GM19193 (cell line): ENCODE measurements at regions not wholly inside any gene's neighbourhood (a gene's known extent, or its start where the extent isn't known, plus 50 kb on each side); places are given as distances from the start of the nearest gene placed in this dataset.

Experiments used
- POLR2A ChIP-seq: IDR thresholded peaks from 4 replicates; pipeline ENCODE4 v1.6.1; 2011; ENCODE audit not compliant: insufficient read depth, insufficient read length; ENCODE audit errors: extremely low read depth

DNA sequence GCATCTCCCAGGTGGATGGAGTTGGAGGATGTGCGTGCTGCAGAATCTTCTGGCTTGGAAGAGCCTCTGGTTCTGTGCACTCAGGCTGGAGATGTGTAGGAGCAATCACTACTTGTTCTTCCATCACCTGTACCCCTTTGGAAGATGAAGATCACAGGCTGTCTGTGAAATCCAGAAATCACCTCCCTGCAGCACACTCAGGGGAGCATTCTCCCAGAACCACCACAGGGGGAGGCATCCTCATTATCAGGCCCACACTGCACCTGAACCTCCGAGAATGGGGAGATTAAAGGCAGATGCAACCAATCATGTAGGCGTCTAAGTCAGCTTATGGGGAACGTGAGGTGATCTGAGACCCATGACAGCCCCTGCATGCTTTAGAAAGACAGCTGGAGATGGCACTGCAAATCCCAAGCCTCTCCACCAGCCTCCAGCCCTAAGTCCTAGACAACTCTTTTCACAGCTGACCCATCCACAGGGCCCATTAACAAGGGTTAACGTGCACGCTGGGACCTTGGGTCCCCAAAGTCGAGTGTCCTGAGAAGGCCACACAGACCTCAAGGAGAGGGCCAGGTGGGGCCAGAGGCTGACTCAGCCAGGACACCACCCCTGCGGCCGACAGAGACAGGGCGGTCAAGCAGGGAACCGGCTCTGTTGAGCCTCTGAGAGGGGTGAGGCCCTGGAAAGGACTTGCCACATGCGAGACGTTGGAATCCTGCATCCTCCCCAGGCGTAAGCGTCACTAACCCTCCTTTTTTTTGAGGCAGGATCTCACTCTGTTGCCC, 314.9 kb downstream of the EIPR1 start:
- no peak for TF ChIP-seq POLR2A

GRCh38 chr2:3060049-3060448, 317.6 kb downstream of the EIPR1 start:
- TF ChIP-seq POLR2A, result no peak

DNA sequence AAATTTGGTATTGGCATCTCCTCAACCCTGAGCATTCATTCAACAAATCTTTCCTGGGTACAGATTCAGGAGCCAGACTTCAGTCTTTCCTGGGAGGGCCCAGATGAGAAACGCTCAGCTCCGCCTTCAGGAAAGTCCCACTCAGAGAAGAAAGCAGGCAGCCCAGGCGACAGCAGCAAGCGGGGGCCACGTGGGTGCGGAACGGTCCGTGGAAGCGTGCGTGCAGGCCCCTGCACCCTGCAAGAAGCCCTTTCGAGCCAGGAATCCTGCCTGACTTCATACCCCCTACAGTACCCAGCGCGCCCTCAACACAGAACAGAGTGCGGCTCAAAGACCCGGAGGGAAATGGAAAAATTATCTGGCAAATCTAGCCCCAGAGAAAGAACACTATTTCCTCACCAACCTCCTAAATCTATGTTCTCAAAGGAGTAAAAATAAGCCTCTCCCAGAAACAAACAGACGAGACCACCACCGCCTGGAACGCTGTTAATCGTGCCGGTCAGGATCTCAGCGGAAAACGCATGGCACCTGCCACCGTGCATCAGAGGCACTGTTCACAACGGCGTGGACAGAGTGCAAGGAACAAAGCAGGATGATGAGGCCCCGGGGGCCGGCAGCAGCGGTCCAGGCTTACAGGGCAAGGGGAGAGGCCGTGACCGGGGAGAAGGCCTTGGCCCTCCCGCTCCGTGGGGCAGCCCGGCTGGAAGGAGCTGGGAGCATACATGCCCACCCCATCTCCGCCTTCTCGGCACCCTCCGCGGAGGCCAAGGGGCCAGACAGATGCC, 318.3 kb downstream of the EIPR1 start:
- TF ChIP-seq POLR2A, result no peak

- TF ChIP-seq POLR2A, result no peak
Observed at GRCh38 chr2:3054066-3054465, 323.6 kb downstream of the EIPR1 start.

GRCh38 chr2:3051266-3051665, 326.4 kb downstream of the EIPR1 start:
- TF ChIP-seq POLR2A, result no peak

DNA sequence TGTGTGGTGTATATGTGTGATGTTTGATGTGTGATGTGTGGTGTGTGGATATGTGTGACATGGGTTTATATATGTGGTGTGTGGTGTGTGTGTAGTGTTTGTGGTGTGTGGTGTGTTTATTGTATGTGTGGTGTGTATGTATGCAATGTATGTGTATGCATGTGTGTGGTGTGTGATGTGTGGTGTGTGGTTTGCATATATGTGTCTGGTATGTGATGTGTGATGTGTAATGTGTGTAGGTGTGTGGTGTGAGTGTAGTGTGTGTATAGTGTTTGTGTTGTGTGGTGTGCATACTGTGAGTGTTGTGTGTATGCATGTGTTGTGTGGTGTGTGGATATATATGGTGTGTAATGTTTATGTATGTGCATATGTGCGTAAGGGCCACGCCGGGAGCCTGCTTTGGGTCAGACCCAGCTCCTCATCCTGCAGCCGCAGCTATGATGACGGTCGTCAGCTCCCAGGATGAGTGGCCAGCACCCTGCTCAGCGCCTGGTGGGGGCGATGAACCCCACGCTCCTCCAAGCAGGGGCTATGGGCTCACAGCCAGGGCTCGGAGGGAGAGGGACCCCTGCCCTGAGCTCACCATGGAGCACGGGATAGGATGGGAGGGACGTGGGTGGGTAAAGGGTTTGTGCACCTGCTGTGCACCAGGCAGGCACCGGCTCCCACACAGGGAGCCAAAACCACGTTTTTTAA, 331.3 kb downstream of the EIPR1 start:
- no peak for TF ChIP-seq POLR2A

GRCh38 chr2:3045318-3045921, 332.2 kb downstream of the EIPR1 start:
- TF ChIP-seq POLR2A, result no peak

- no peak for TF ChIP-seq POLR2A
Observed at GRCh38 chr2:3044587-3045317, 332.9 kb downstream of the EIPR1 start.

DNA sequence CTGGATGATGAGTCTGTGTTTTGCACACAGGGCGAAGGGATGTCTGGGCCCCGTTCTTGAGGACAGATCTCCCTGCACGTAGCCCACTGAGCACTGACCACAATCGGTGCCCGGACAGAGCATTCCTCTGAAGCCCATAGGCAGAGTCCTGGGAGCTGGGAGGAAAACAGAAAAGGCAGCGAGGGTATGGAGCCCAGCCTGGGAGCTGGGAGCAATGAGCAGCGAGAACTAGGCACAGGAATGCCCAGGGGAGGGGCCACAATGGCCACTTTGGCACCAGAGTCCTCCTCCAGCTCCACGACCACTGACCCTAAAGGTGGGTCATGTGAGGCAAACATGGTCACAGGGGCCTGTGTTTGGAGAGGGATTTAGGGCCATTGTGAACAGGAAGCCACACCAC, 333.9 kb downstream of the EIPR1 start:
- no peak for TF ChIP-seq POLR2A

DNA sequence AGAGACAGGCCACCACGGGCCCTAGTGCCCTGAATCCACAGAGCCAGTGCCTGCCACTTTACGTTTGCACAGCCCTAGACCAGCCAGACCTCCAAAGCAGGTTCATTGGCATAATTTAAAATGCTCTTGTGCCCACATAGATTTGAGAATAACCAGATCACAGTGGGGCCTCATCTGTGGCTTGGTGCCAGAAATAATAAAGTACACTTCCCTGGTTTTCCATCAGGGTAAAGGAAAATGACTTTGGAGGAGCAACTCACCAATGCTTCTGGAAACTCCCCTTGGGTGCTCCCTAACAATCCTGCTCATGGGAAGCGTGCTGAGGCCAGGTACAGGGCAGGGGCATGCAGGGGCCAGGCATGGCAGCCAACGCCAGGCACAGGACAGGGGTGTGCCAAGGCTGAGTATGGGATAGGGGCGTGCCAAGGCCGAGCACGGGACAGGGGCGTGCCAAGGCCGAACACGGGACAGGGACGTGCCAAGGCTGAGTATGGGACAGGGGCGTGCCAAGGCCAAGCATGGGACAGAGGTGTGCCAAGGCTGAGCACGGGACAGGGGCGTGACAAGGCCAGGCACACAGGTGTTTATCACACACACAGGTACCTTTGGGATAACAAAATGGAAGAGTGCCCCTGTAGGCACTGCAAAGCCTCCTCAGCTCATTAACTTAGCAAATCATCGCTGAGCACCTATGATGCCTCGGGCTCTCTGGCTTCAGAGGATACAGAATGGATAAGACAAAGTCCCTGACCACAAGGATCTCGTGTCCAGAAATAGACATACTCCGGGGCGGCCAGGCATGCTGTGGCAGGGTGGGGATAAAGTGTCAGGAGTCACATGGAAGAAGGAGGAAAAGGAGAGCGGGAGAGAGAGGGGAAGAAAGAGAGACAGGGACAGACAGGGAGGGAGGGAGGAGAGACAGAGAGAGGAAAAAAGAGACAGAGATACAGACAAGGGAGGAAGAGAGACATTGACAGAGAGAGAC, 334.7 kb downstream of the EIPR1 start:
- no peak for TF ChIP-seq POLR2A

GRCh38 chr2:3041841-3042600, 335.6 kb downstream of the EIPR1 start:
- no peak for TF ChIP-seq POLR2A

GRCh38 chr2:3041246-3041645, 336.4 kb downstream of the EIPR1 start:
- TF ChIP-seq POLR2A, result no peak
